Fibroblast of skin of left biceps (primary cell): ENCODE measurements at regions not wholly inside any gene's neighbourhood (a gene's known extent, or its start where the extent isn't known, plus 50 kb on each side); places are given as distances from the start of the nearest gene placed in this dataset.

Experiments
- DNase-seq, 2 experiments: peaks; one replicate each; pipeline ENCODE4 v3.0.0-alpha.2; 2013; ENCODE audit warnings: low read depth in 2 of 2

DNA sequence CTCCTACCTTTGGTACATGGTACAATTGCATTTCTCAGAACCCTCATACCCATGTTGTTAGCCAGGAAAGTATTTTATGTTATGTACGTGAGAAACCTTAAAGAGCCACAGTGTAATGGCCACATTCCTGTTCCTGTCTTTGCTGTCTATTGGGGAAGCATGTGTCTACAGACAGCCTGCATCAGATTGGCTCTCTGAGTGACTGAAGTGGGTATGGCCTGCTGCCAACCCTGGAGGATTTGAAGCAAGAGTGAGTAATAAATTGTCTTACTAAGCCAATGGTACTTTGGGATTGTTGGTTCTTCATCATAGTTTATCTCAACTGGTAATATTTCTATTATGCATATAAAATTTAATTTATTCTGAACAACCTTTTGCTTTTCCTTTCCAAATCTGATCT, 574.1 kb downstream of the LMO7 start:
- DNase-seq = no peak

DNA sequence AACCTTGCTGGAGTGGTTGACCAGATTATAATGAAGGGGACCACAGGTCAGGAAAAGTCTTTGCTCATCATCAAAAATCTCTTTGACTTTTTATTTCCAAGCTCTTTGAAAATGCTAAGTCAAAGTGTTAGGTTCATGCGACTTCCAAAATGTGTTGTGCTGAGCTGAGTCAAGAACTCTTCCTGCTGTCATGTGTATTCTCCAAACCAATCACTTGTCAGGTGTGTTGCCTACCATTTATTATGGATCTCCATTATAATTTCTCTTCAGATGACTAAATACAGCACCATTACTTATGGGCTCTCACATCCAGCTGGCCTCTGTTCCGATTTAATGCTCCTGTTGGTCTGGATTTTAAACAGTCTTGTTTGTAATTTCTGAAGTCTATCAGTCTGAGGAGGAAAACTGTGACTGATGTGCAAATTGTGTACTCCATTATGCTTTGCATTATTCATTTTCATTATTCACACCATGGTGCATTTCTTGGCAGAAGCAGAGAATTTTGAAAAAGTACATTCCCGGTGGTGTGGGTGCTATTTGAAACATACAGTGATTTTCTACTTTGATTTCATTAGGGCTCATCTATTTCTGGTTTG, 562.5 kb downstream of the LMO7 start:
- no peak for DNase-seq

DNA sequence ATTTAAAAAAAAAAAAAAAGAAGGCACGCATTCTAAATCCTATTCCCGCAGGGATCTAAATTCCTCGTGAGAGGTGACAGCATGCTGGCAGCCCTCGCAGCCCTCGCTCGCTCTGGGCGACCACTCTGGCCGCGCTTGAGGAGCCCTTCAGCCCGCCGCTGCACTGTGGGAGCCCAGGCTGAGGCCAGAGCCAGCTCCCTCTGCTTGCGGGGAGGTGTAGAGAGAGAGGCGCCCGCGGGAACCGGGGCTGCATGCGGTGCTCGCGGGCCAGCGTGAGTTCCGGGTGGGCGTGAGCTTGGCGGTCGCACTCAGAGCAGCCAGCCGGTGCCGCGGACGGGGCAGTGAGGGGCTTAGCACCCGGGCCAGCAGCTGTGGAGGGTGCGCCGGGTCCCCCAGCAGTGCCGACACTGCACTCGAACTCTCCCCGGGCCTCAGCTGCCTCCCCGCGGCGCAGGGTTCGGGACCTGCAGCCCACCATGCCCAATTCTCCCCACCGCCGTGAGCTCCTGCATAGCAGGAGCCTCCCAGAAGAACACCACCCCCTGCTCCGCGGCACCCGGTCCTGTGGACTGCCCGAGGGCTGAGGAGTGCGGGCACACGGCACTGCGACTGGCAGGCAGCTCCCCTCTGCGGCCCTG, 553.9 kb downstream of the LMO7 start:
- DNase-seq = no peak

DNA sequence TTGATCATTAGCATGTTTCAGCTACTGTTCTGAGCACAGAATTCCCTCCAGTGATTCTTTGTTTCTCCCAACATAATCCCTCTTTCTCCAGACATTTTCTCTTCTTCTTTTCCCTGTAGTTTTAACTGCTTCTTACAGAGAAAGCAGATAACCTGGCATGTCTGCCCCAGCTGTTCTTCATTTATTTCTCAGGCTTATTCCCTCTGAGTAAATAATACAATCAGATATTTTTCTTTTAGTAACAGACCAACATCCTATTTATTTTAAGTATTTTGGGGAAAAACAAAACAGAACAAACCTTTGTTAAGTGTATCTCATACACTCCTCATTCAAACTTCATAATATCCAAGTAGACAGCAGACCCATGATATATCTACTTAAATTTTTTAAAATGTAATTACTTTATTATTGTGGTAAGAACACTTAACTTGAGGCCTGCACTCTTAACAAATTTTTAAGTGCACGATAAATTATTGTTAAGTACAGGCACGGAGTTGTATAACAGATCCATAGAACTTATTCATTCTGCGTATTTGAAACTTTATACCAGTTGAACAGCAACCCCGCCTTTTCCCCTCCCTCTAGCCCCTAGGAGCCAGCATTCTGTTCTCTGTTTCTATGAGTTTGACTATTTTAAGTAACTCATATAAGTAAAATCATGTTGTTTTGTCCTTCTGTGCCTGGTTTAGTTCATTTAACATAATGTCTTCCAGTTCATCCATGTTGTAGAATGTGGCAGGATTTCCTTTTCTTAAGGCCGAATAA, 540.0 kb downstream of the LMO7 start:
- no peak for DNase-seq

DNA sequence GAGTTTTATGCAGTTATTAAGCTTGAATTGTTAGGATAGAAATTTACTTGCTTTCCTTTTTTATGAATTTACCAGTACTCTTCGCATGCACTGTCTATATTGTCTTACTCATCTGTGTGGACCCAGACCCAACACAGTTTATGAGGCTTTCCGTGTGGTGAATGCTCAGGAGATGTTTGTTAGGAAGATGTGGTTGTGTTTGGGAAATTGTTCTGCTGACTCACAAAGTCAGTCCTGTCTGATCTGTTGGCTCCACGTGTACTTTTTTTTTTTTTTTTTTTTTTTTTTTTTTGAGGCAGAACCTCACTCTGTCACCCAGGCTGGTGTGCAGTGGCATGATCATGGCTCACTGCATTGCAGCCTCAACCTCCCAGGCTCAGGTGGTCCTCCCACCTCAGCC, 532.5 kb downstream of the LMO7 start:
- DNase-seq = no peak

DNA sequence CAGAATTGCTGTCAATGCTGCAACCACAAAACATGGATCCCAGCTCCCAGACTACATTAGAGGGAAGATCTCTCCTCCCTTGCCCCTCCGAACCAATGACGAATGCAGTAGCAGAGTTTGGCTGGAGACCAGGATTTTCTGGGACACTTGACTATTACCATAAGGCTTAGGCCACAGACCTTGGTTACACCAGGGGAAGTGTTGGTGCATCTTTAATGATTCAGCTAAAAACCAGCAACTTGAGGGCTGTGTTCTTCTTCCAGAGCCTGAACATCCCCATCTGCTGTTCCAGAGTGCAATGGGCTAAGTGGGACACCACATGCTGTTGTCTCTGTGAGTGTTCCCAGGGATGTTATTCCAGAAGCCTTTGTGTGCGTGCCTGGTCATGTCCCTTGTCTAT, 528.2 kb downstream of the LMO7 start:
- DNase-seq = no peak

DNA sequence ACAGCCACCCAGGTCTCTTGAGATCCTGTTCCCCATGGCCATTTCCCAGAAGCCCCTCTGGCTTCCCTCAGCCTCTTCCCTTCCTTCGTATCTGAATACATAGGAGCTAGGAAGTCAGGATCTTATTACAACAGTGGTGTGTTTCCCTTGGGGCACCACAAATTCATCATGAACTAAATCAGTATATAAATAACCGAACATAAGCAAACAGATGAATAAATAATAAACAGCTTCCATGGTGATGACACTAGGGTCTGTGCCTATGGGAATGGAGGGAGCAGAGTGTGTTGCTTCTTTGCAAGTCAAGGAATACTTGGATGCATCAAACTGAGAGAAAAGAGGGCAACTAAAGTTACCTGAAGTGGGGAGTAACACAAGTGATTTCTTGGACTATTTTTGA, 527.6 kb downstream of the LMO7 start:
- DNase-seq = no peak

DNA sequence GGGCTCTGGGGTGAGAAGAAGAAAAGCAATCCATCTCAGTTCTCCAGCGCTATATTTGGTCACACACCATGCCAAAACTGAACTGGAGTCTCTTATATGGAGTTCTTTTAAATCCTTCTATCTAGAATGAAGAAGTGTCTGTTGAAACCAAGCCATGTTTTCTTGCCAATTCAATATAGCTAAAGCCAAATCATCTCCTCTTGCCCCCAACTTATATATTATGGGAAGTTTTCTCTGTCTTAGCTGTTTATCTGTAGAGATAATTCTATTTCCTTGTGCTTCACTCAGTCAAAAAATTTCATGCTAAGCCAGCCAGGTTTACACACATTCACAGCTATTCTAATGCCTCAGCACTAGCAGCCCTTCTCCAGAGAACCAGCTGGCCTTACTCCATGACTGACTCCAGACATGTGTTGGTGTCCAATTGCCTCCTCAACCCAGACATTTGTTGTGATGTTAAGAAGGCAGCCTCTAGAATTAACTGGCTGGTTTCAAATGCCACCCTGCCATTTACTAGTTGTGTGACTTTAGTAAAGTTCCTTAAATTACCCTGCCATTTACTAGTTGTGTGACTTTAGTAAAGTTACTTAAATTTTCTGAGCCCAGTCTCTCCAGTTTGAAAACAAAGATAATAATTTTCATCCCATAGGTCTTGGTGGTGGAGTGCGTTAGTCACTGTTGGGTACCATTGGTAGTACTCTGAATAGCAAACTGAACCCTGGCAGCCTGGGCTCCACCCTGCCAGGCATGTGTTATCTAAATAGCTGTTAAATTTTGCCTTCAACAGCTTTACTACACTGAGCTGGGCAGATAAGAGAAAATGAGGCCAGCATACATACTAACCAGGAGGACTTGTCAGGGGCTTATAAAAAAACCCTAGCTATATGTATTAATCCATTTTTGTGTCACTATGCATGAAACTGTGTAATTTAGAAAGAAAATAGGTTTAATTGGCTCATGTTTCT, 525.1 kb downstream of the LMO7 start:
- no peak for DNase-seq

DNA sequence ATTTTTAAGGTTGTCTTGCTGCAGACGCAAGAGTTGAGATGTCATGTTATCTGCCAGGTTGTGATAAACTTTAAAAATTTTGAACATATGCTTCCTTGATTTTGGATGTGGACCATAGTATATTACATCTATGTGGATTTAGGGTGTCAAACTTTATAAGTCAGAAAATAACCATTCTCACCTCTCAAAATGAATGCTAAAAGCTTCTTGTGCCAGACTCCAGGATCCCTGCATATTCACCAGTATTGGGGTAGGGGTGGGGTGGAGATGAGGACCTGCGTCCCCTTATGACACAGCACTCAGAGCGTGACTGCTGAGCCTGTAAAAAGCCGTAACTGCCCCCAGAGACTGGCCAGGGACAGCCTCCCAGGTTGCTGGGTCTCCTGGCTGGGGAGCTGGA, 524.4 kb downstream of the LMO7 start:
- no peak for DNase-seq

DNA sequence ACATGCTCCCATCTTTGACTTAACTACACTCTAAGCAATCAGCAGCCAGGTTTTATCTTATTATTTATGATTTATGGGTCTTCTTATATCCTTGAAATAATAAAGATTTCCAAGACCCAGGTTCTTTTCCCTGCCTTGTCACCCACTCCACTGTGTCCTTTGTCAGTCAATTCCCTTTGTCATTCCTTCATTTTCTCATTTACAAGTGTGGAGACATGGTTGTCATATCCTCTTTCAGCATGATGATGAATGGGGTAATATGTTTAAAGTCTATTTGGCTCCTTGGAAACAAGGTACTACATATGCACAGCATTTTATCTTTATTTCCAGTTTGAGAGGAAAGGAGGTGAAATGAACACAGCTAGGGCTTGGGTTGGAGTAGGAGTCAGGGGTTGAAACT, 521.8 kb downstream of the LMO7 start:
- no peak for DNase-seq

DNA sequence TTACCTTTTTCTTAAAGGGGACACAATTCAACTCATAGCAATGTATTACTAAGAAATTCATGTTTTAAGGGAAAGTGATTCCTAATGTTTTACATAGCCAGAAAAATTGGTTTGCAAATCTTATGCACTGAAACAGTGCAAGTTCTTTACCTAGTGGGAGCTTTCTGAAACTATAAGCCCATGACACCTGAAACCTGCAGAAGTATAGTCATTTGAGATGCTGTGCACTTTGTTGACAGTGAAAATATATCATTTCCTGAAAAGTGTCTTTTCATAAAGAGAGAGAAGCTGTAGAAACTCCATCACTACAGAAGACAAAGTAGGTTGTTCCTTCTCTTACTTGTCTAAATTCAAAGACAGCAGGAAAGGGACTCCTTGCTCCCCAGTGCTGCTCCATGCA, 517.1 kb downstream of the LMO7 start:
- DNase-seq = no peak

DNA sequence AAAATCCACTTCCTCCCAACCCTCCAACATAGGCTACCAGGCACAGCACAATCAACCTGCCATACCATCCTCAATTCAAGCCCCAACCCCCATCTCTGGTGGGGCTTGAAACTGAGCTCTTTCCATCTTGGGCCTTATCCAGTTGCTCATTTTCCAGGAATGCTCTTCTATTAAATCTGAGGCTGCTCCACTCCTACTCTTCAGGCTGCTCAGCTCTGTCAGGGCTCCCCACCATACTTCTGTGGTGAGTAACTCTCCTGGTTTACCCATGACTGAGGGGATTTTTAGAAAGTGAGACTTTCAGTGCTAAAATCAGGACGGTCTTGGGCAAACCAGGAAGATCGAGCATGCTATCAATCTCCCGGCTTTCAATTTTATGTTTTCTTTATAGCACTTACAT, 512.8 kb downstream of the LMO7 start:
- DNase-seq = peak; percentile 75 to 77

DNA sequence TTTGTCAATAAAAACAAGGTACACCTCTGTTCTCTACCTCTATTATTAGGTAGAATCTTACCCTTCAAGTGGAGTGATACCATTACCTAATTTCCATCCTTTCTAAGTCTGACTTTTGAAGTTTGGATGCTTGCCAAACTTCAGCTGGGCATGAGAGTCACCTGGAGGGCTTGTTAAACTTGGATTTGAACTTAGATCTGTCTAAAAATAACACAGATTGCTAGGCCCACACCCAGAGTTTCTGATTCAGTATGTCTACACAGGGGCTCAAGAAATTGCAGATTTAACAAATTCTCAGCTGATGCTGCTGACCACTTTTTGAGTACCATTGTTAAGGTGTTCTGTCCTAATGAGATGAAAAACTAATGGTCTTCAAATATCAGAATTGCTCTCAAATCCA, 512.2 kb downstream of the LMO7 start:
- DNase-seq = no peak

DNA sequence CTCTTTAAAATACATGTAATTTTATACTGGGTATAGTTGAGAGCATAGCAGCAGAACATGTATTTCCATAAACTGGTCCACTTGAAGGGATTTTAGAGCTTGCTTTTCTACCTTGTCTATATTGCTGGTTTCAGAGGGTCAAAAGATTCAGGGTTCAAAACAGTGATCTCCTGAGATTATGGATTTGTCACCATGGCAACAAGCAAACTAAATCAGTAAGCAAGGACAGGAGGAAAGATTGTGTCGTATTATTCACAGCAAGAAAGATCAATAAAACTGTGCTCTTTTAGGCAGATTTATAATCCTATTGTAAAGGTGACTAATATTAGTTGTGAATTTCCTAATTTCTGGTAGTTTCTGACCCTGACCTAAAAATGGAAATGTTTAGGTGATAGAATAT, 496.4 kb downstream of the LMO7 start:
- DNase-seq = no peak

DNA sequence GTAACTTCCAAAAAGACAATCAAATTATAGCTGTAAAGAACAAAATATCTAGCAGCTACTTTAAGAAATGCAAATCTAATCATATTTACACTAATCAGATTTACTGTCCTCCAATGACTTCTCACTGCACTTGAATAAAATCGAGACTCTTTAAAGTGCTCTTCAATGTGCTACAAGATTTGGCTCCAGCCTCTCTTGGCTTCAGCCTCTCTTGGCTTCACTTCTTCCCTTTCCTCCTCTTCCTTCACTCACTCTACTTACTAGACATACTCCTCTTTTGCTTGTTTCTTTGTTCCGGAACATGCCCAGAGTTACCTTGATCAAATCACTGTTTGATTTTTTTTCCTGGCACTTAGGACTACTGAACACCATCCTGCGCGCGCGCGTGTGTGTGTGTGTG, 495.4 kb downstream of the LMO7 start:
- DNase-seq = no peak

DNA sequence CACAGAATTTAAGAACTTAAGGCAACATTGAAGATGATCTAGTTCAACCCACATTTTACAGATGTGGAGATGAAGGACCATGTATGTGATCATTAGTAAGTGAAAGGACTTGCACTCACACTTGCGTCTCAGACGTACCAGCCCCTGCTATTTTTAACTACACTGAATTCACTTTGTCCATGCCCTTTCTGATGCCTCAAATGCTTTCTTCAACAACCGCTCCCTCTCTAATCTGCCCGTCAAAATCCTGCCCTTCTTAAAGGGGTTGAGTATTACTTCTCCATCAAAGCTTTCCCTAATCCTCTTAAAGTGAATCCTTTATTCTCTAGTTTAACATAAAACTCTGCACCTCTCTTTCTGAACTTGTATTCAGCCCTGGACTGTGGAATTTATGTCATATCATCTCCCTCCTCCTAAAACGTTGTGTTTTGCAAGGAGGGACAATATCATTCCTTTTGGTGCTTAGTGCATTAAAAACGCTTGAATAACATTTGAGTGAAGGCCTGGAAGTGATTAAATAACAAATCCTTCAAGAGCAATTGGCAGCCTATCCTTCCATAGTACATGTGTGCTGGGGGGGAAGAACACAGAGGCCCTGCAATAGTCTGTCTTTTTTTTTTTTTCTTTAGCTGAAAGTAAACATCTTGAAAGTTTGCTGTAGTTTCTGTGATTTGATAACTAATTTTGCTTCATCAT, 493.3 kb downstream of the LMO7 start:
- no peak for DNase-seq

DNA sequence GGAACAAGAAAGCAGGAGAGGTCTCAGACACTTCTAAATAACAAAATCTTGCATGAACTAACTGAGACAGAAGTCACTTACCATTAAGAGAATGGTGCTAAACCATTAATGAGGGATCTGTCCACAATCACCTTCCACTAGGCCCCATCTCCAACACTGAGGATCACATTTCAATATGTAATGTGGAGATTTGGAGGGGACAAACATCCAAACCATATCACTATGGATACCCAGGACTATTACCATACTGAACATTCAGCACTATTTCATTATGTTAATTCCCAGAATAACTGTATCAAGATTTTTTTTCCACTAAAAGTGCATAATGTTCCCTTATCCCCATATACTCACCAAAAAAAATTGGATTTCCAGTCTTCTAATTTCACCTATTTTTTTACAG, 491.8 kb downstream of the LMO7 start:
- DNase-seq = no peak

DNA sequence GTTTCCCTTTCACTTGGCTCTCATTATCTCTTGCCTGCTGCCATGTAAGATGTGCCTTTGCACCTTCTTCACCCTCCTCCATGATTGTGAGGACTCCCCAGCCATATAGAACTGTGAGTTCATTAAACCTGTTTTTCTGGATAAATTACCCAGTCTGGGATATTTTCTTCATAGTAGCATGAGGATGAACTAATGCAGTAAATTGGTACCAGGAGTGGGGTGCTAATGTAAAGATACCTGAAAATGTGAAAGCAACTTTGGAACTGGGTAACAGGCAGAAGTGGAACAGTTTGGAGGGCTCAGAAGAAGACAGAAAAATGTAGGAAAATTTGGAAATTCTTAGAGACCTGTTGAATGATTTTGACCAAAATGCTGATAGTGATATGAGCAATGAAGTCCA, 487.4 kb downstream of the LMO7 start:
- no peak for DNase-seq

DNA sequence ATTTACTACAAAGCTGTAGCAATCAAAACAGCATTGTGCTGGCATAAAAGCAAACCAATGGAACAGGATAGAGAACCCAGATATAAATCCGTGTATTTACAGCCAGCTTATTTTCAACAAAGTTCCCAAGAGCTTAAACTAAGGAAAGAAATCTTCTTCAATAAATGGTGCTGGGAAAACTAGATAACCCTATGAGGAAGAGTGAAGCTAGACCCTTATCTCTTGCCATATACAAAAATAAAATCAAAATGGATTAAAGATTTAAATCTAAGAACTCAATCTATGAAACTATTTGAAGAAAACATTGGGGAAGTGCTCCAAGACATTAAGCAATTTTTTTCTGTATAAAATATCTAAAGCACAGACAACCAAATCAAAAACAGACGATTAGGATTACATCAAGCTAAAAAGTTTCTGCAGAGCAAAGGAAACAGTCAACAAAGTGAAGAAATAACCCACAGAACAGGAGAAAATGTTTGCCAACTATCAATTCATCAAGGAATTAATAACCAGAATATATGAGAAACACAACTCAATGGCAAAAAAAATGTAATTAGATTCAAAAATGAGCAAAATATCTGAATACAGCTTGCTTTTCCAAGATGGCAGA, 480.7 kb downstream of the LMO7 start:
- DNase-seq = no peak

DNA sequence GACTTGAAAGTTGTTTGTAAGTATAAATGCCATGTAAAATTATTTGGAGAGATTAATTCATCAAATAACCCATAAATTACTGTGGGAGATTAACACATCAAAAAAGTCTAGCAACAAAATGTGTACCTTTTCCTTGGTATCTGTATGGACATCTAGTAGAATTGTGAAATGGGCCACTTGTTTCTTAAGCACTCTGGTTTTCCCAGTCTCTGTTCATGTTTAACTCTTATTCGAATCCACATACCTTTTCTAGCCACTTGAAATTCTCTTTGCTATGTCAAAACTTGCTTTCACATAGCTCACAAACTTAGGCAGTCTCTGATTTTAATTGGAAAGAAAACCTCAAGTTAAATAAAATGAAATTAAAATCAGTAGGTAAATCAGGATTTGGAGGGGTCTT, 470.6 kb downstream of the LMO7 start:
- no peak for DNase-seq

DNA sequence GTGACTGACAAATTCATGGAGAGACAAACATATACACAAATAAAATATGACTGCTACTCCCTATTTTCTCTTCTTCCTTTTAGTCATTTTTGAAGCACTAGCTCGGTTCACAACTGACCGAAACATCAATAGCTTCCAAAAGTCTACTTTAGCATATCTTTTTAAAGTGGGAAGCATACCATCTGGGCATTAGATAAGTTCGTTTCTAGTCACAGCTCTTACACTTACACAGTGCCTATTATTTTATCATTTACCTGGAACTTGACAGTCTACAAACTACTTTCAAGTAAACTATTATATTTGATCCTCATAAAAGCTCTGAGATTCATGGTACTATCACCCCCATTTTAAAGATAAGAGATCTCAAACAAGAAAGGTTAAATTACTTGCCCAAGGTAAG, 458.5 kb downstream of the LMO7 start:
- DNase-seq = no peak
